GM18873 (cell line): ENCODE measurements at regions not wholly inside any gene's neighbourhood (a gene's known extent, or its start where the extent isn't known, plus 50 kb on each side); places are given as distances from the start of the nearest gene placed in this dataset.
A peak's percentile ranks its signal among the peaks of the same experiment; 100 is the strongest.
"Not testable (repeated sequence)": the region's sequence is repeated elsewhere in the genome, so short reads cannot be mapped to it uniquely, and the experiment has no call there.

ENCODE experiments used
- ATAC-seq: cut with Tn5 transposase; IDR thresholded peaks from one replicate; pipeline ENCODE4 v1.9.1; 2021; ENCODE audit warnings: mild to moderate bottlenecking, moderate library complexity, moderate number of reproducible peaks; ENCODE audit not compliant: unreplicated experiment, low FRiP score

DNA sequence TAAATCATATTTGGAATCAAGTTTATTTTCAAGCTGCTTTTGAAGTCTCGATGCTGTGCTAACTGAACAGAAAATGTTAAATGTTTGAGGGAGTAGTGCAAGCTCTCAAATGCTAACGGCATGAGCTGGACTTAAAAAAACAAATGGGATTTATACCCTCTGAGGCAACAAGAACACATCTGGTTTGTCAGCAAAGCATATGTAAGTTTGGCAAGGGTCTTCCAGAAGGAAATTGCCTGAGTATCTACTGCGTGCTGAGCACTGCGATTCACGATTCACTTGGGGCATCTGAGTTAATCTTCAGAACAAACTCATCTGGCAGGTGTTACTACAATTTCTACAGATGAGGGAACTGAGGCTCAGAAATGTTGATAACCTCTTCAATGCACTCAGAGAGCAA lies 98.4 kb upstream of the C9orf72 start:
- no peak for ATAC-seq

DNA sequence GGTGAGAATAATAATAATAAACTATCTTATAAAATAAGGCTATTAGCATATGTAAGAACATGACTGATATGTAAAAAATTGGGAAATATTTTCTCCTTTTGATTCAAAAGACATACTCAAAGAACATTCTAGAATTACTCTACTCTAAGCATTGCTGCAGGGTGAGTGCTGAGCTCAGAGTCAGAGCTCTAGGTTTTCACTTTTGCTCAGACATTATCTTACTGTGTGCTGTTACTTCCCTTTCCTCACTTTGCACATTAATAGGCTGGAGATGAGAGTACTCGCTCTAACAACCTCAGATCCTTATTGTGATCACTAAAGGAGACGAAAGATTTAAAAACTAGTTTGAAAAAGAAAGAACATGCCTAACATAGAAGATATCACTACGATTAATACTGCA lies 99.4 kb upstream of the C9orf72 start:
- no peak for ATAC-seq

DNA sequence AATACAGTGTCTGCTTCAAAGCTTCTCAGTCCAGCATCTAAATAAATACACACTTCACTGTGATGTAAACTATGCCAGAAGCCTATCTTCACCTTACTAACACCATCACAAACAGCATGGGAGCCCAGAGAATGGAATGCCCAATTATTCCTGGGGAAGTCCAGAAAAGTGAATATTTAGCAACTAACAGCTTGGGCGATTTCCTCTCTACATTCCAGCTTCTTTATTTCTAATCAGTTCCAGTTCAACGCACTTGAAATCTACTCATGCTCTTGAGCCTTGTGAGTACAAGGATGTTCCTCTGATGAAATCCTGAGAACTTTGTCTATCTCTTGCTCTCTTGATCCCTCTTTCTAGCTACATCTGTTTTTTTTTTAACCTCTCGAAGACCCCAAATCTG lies 100.4 kb upstream of the C9orf72 start:
- no peak for ATAC-seq

DNA sequence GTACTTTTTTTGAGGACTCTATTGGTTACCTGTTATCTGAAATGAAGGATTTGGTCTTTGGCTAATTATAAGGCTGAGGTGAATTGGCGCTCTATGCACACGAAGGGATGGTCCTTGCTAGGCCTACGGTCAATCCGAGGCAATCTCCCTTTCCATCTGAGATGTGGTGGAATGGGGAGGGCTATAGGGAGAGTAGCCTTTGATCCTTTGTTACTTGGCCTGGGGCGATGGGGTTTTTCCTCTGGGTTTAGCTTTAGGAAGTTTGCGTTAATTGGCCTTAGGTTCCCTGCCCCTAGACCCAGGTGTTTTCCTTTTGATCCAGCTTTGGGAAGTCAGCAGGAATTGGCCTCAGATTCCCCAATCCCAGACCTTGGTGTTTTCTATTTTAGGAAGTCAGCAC lies 102.1 kb upstream of the C9orf72 start:
- ATAC-seq: no peak

DNA sequence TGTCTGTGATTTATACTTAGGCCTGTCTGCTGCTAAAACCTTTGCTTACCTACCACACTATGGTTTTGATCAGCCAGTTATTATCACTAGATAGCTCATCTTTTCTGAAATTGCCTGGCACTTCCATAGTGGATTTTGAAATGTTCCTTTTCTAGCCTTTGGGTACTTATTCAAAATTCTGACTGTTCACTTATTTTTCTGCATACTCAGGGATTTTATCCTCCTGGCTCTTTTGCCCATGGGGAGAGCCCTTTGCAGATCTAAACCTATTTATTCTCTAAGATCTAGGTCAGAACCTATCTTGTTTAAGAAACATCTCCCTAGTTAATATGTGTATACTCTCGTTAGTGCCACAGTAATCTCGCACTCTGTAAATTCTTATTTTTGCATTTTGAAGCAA lies 103.5 kb upstream of the C9orf72 start:
- no peak for ATAC-seq

- no peak for ATAC-seq
These were observed 106.1 kb upstream of the C9orf72 start for GRCh38 chr9:27679338-27679737.

DNA sequence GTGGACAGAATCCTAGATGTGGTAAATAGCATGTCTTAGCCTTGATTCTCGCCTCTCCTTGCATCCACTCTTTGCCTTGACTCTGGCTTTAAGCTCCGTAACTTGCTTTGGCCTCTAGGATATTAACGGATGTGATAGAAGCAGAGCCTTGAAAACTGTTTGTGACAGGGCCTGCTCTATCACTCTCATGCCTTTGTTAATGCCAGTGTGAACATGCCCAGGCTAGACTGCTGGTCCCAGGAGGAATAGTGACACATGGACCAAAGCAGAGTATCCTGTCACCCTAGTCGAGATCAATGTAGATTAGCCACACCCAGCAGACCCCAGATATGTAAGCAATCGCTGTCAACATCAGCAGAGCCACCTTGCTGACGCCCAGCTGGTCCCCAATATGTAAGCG lies 109.9 kb upstream of the C9orf72 start:
- ATAC-seq: no peak

DNA sequence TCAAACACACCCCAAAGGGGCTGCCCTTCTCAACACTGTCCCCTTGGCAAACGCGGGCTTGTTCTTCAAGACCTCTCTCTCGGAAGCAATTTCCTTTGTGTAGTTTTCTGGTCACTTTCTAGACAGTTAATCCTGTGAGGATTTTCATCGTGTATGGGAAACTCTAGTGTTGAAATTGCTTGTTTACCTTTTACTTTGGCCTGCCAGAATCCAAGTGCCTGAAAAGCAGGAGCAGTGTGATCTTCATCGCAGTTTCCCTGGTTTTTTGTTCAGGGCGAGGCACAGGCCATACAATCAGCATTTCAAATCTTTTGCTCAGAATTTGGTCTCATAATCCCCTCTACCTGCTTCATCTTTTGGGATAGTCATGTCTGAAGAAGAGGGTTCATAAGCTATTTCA lies 115.7 kb upstream of the C9orf72 start:
- ATAC-seq: no peak

GRCh38 chr9:27690816-27691215 lies 117.5 kb upstream of the C9orf72 start:
- not testable (repeated sequence) for ATAC-seq

GRCh38 chr9:27699621-27700020 lies 126.3 kb upstream of the C9orf72 start:
- no peak for ATAC-seq

DNA sequence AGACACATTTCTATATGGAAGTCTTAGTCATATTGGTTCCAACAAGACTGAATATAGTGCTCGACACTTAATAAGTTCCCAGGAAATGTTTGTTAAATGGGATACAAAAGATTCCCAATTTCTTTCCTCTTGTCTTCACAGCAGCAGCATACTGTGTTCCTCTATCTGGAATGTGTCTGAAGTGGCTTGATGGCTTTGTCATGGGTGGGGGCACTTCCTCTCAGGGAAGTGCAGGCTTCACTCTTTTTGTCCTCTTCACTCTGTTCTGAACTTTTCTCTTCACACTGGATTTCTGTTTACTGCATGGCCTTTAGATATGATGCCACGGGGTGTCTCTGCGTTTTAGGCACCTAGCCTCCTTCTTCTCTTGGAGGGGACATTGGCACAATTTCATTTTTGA lies 127.7 kb upstream of the C9orf72 start:
- no peak for ATAC-seq

- no peak for ATAC-seq
These were observed 128.3 kb upstream of the C9orf72 start for GRCh38 chr9:27701587-27701986.

GRCh38 chr9:27703216-27703980 lies 130.1 kb upstream of the C9orf72 start:
- ATAC-seq: no peak

DNA sequence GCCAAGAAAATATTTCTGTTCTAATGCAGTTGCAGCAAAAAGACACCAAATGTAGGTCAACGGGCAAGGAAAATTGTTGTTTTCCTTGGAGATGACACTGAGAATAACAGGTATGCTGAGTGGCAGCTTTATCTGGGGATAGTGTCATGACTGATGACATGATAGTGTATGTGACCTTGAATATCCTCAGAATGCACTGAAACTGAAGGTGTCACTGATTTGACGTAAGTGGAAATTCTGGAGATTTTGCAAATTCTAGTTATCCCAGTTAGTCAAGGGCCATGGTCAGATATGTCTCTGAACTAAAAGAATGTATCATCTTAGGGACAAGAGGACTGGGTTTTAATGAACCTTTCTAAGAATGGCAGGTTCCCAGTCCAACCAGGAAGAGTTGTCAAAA lies 138.0 kb upstream of the C9orf72 start:
- no peak for ATAC-seq

DNA sequence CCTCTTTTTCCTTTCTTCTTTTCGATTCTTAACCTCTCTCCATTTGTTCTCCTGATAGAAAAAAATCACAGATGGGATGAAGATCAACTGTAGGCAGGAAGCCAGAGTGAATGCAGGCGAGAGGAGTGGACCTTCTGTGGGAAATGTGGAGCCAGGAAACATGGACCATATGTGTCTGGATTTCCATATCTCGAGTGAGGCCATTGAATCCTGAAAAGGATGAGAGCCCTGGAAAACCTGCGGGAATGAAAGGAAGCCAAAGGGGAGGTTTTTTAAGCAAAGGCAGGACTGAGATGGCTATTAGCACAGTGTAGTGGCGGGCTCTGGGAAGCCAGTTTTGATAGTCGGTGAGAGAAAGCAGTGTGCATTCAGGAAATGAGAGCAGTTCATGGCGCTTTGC lies 139.5 kb upstream of the C9orf72 start:
- ATAC-seq: no peak

GRCh38 chr9:27714388-27714787 lies 141.1 kb upstream of the C9orf72 start:
- ATAC-seq: no peak

DNA sequence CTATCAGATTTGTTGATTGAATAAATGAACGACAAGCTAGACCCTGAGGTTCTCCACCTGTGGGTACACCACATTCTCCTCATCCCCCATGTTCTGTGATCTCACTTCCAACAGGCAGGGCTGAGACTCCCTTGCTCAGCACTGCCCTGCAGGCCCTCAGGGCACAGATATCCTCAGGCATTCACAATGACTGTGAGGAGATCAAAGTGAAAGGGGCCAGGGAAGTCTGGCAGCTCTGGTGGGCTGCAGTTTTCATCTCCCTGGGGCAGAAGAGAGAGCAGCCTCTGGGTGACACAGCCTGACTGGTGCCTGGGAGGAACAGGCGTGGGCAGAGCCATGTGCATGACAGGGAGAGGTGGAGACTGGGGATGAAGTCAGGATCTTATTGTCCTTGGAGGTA lies 142.4 kb upstream of the C9orf72 start:
- no peak for ATAC-seq

- no peak for ATAC-seq
These were observed 144.7 kb upstream of the C9orf72 start for GRCh38 chr9:27717991-27718390.

GRCh38 chr9:27719711-27720110 lies 146.4 kb upstream of the C9orf72 start:
- ATAC-seq: no peak

DNA sequence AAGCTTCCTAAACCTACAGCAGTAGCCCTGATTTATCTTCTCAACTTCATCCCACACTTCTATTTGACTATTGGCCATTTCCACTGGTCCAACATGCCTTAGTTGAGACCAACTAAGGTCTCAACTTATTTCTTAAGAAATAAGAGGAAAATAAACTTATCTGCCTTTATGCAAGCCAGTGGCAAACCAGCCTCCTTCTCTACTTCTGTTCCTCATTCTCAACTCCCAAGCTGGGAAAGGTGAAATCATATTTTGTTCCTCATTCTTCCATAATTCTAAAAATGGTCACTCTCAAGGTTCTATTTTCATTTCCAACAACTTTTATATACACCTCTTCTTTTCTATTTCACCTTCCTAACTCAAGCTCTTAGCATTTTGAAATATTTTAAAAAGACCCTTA lies 149.6 kb upstream of the C9orf72 start:
- ATAC-seq: no peak

GRCh38 chr9:27726244-27727081 lies 153.2 kb upstream of the C9orf72 start:
- ATAC-seq: peak; percentile 74

DNA sequence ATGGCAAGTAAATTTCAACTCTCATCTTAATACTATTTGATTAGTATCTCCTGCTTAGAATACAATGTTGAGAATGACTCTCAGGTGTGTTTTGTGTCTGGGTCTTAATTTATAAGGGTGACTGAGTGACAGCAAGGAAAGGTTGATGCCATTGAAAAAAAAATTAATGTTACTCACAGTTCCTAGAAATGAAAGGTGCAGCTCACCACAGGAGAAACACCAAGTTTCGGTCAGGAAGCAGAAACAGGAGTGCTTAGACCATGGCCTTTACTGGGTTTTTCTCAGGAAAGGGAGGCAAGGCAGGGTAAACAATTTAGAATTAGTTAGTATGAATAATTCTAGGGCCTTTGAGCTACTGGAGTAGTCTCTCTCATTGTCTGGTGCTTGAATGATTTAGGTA lies 159.2 kb upstream of the C9orf72 start:
- no peak for ATAC-seq
